Sigmoid colon (tissue), 6 donors: ENCODE measurements at regions not wholly inside any gene's neighbourhood (a gene's known extent, or its start where the extent isn't known, plus 50 kb on each side); places are given as distances from the start of the nearest gene placed in this dataset.
A peak's percentile ranks its signal among the peaks of the same experiment; 100 is the strongest.

Experiments
- DNase-seq: peaks from one replicate; pipeline ENCODE4 v3.0.0-alpha.2; 2019
- H3K27ac ChIP-seq, 4 donors: fragments of 200-600 bp; sonication (generic); one replicate each; pipeline ENCODE4 v1.5.1; 2016 to 2019; ENCODE audit warnings: mild to moderate bottlenecking in 1 of 4
- H3K27me3 ChIP-seq, 3 donors: fragments of 200-600 bp; sonication (generic); one replicate each; pipeline ENCODE4 v1.5.1; 2019; ENCODE audit warnings: mild to moderate bottlenecking in 1 of 3
- H3K36me3 ChIP-seq, 4 donors: fragments of 200-600 bp; sonication (generic); one replicate each; pipeline ENCODE4 v1.5.1; 2016 to 2019
- H3K4me1 ChIP-seq, 4 donors: fragments of 200-600 bp; sonication (generic); one replicate each; pipeline ENCODE4 v1.5.1; 2017 to 2019
- H3K4me3 ChIP-seq, 4 donors: fragments of 200-600 bp; sonication (generic); one replicate each; pipeline ENCODE4 v1.5.1; 2017 to 2019; ENCODE audit warnings: mild to moderate bottlenecking in 2 of 4, moderate library complexity in 1 of 4
- H3K9me3 ChIP-seq, 4 donors: fragments of 200-600 bp in 3 of 4; sonication (generic) in 3 of 4; one replicate each; pipeline versions ENCODE4 v1.5.1 to v1.6.1; 2013 to 2019
- EP300 ChIP-seq, 4 donors: sonication (generic); formaldehyde crosslinking; IDR thresholded peaks; one replicate each; pipeline ENCODE4 v1.6.1; 2017; ENCODE audit warnings: antibody characterized with exemption in 4 of 4
- POLR2A ChIP-seq, 2 donors: fragments of 450-650 bp; IDR thresholded peaks; one replicate each; pipeline ENCODE4 v1.6.1; 2016; ENCODE audit warnings: antibody characterized with exemption in 2 of 2, mild to moderate bottlenecking in 2 of 2, moderate library complexity in 2 of 2
- POLR2AphosphoS5 ChIP-seq, 4 donors: sonication (generic); formaldehyde crosslinking; IDR thresholded peaks; one replicate each; pipeline ENCODE4 v1.6.1; 2017; ENCODE audit warnings: antibody characterized with exemption in 4 of 4
- WGBS, 2 donors: extraction: QIAGEN DNeasy Blood & Tissue Kit; methylation state at CpG; one replicate each; pipeline ENCODE4 v1.1.7; 2013; 5-methylcytosine and 5-hydroxymethylcytosine counted together
- intact Hi-C: fragments of 100-400 bp; cut with DNase I; formaldehyde crosslinking; loops from one replicate; pipeline ENCODE4 v1.15.1; 2023
- TF ChIP-seq, protein P1 (sequence below), 4 experiments: fragments of 450-650 bp in 3 of 4; fragments of 200-600 bp in 1 of 4; IDR thresholded peaks; one replicate each; pipeline ENCODE4 v1.5.1; 2016 to 2019; ENCODE audit warnings: antibody characterized with exemption in 4 of 4, mild to moderate bottlenecking in 3 of 4, moderate library complexity in 2 of 4
- donor health status: healthy with polysubstance abuse.
- donor health status: healthy.

DNA sequence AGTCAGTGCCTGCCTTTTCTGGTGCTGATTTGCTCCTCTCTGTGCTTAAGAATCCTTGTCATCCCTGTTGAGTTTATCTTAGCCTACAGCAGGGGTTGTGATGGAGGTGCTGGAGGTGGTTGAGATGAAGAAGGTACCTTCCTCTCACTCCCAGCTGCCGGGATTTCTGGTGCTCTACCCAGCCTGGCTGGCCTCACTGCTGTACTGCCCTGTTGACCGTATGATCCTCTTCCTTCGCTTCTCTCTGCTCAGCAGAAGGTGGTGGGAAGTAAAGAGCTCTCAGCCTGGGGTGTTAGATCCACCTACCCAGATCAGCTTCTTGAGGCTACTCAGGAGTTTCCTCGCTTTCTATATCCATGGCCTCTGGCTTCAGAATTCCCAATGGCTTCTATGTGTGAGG, 101.0 kb upstream of the NXT1 start:
- no peak overlapping the region for H3K27ac ChIP-seq
- DNase-seq = peak; percentile 48
- 74 to 82% methylated on average over 4 of the region's 4 CpGs for WGBS, 2 donors
- TF ChIP-seq POLR2AphosphoS5 (IDR thresholded peaks at IDR 0.05) (no peak), POLR2A (IDR thresholded peaks at IDR 0.05) (no peak), EP300 (IDR thresholded peaks at IDR 0.05) (no peak)
- TF ChIP-seq, protein P1, sequence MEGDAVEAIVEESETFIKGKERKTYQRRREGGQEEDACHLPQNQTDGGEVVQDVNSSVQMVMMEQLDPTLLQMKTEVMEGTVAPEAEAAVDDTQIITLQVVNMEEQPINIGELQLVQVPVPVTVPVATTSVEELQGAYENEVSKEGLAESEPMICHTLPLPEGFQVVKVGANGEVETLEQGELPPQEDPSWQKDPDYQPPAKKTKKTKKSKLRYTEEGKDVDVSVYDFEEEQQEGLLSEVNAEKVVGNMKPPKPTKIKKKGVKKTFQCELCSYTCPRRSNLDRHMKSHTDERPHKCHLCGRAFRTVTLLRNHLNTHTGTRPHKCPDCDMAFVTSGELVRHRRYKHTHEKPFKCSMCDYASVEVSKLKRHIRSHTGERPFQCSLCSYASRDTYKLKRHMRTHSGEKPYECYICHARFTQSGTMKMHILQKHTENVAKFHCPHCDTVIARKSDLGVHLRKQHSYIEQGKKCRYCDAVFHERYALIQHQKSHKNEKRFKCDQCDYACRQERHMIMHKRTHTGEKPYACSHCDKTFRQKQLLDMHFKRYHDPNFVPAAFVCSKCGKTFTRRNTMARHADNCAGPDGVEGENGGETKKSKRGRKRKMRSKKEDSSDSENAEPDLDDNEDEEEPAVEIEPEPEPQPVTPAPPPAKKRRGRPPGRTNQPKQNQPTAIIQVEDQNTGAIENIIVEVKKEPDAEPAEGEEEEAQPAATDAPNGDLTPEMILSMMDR (IDR thresholded peaks at IDR 0.05) = no peak
- no peaks in the 10 kb centered on the region for H3K27me3 ChIP-seq
- no peaks in the 10 kb centered on the region for H3K4me1 ChIP-seq
- H3K4me3 ChIP-seq = no peak overlapping the region
- H3K36me3 ChIP-seq = no peaks in the 10 kb centered on the region
- no peaks in the 10 kb centered on the region for H3K9me3 ChIP-seq
- intact Hi-C loops = no loop called here

DNA sequence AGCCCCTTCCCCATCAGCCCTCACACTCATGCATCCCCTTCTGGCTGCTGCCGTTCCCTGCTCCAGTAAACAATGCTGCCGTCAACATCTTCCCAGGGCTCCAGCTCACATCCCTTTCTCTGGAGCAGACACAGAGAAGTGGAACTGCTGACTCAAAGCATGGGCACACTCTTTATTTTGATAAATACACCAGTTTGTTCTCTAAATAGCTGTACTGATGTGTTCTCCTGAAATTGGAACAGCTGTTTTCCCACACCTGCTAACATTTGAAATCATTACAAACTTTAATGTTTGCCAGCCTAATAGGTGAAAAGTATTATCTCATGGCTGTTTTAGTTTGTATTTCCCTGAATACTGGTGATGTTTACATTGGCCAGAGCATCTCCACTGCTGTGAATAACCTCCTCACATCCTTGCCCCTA, 102.1 kb upstream of the NXT1 start:
- Histone ChIP-seq H3K4me1 (no peaks in the 10 kb centered on the region), H3K27ac (no peak overlapping the region), H3K9me3 (no peaks in the 10 kb centered on the region), H3K36me3 (no peaks in the 10 kb centered on the region), H3K4me3 (no peak overlapping the region), H3K27me3 (no peaks in the 10 kb centered on the region)
- intact Hi-C loops = no loop called here
- 26 to 55% methylated on average over 2 of the region's 2 CpGs for WGBS, 2 donors
- TF ChIP-seq EP300 (IDR thresholded peaks at IDR 0.05) (no peak), POLR2A (IDR thresholded peaks at IDR 0.05) (no peak), POLR2AphosphoS5 (IDR thresholded peaks at IDR 0.05) (no peak)
- TF ChIP-seq, protein P1 (IDR thresholded peaks at IDR 0.05) = no peak
- no peak for DNase-seq

DNA sequence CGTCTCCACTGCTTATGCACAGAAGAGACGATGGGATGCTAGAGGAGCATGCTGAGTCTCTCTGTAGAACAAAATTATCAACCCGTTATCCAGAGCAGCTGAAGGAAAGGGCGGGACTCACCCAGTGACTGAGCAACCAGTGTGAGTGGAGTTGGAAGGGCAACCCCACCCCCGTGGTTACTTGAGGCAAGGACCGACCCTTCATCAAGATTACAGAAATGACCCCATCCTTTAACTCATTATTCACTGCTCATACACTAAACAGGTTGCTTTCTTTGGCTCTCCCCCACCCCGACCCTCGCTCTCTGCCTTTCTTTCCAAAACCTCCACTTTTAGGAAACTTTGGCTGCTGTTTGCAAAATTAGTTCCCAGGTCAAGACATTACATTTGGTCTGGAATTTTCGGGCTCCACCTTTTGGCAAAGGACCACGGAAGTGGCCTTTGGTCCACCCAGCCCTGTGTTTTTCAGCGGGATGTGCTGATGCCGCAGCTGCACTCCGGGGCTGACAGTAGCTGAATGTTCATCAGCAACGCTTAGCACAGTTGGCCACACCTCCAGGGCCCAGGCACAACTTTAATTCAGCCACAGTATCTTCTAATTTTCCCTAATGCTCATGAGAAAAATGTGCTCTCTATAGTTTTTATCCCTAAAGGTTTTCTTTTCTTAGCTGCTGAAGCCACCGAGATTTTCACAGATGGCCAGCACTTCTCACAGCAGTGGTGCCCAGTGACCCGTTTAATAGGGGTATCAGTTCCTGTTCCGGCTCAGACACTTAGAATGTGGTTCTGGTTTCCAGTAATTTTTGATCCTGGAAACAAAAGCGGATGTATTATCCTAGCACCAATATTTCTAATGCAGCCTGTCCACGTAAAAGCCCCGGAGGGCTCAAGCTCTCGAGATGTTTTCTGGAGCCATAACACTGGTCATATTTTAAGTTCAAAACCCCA, 103.6 kb upstream of the NXT1 start:
- TF ChIP-seq POLR2AphosphoS5 (IDR thresholded peaks at IDR 0.05) (no peak), EP300 (IDR thresholded peaks at IDR 0.05) (no peak), POLR2A (IDR thresholded peaks at IDR 0.05) (no peak)
- no peaks in the 10 kb centered on the region for H3K36me3 ChIP-seq
- intact Hi-C loops = no loop called here
- H3K4me1 ChIP-seq = no peaks in the 10 kb centered on the region
- 55 to 74% methylated on average over 21 of the region's 21 CpGs for WGBS, 2 donors
- H3K4me3 ChIP-seq = no peak overlapping the region
- DNase-seq = no peak
- no peaks in the 10 kb centered on the region for H3K27me3 ChIP-seq
- H3K27ac ChIP-seq = peak overlapping the region in 3 of 4 donors; percentile 4 to 61 (median 20)
- H3K9me3 ChIP-seq = no peaks in the 10 kb centered on the region

DNA sequence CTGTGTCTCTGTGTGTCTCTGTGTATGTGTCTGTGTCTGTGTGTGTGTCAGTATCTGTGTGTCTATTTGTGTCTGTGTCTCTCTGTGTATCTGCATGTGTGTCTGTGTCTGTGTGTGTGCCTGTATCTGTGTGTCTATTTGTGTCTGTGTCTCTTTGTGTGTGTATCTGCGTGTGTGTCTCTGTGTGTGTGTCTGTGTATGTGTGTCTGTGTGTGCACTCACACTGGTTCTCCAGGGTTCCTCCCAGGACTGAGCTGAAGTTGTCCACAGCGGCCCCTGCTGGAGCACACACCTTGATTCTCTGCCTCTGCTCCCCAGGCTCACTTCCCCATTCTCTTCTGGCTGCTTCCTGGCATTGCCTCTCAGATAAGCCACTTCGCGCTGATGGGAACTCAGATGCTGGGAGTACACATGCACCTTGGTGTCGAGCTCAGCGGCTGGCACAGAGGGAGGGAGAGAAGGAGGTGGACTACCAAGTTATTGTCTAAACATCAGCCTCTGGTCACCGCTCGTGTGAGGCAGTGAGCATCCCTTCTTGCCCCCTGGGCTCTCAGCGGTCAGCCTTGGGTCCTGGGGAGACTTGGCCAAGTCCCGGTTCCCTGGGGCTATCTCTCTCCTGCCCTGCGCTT, 104.9 kb upstream of the NXT1 start:
- H3K4me1 ChIP-seq = no peaks in the 10 kb centered on the region
- H3K27me3 ChIP-seq = no peaks in the 10 kb centered on the region
- peak overlapping the region in 2 of 4 donors; percentile 1 to 61 for H3K27ac ChIP-seq
- no peak overlapping the region for H3K4me3 ChIP-seq
- TF ChIP-seq, protein P1 (IDR thresholded peaks at IDR 0.05) = peak in 3 of 4 experiments; percentile 10 to 28 (median 17)
- TF ChIP-seq EP300 (IDR thresholded peaks at IDR 0.05) = no peak
- no peak for DNase-seq
- H3K9me3 ChIP-seq = no peaks in the 10 kb centered on the region
- 46 to 48% methylated on average over 11 of the region's 11 CpGs for WGBS, 2 donors
- intact Hi-C loops = no loop called here
- H3K36me3 ChIP-seq = no peaks in the 10 kb centered on the region

DNA sequence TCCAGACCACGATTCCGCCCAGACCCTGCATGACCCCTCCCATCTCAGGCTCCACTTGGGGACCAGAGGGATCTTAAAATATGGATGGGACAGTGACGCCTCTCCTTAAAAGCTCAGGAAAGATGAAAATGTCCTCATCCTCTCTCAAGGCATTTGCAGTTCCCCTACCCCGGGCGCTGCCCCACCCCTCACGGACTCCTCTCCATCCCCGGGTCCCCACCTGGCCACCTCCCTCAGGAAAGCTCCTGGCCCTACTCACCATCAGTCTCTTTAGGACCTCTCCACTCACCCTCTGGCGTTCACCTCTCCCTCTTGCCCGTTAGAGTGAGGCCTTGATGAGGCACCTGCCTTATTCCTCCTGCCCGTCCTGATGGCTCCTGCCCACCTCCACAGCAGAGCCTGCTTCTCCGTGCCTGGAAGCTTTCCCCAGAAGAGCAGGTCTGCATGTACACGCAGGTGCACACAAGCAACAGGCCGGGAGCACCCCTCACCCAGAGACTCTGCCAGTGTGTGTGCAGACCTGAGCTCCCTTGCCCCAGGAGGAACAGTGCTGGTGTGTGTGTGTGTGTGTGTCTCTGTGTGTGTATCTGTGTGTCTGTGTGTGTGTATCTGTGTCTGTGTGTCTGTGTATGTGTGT, 105.6 kb upstream of the NXT1 start:
- no peak for TF ChIP-seq POLR2AphosphoS5 (IDR thresholded peaks at IDR 0.05)
- TF ChIP-seq EP300 (IDR thresholded peaks at IDR 0.05) = no peak
- H3K9me3 ChIP-seq = no peaks in the 10 kb centered on the region
- no peaks in the 10 kb centered on the region for H3K4me1 ChIP-seq
- H3K27ac ChIP-seq = no peak overlapping the region
- H3K27me3 ChIP-seq = no peaks in the 10 kb centered on the region
- WGBS, 2 donors = 78 to 88% methylated on average over 13 of the region's 13 CpGs
- intact Hi-C loops = no loop called here
- no peak for DNase-seq
- no peak overlapping the region for H3K4me3 ChIP-seq
- H3K36me3 ChIP-seq = no peaks in the 10 kb centered on the region
